OCI-LY3 (cell line): ENCODE measurements at regions not wholly inside any gene's neighbourhood (a gene's known extent, or its start where the extent isn't known, plus 50 kb on each side); places are given as distances from the start of the nearest gene placed in this dataset.

Source experiments
- H2AFZ ChIP-seq: fragments of 200-600, 300-600 bp; shearing (Covaris generic); 2 replicates; pipeline ENCODE4 v1.6.0; 2014; ENCODE audit warnings: antibody characterized with exemption, low read depth, low read length
- H3K27ac ChIP-seq: fragments of 200-600, 300-600 bp; sonication (generic); 2 replicates; pipeline ENCODE4 v1.5.1; 2014; ENCODE audit warnings: mild to moderate bottlenecking, low read length, moderate library complexity, mixed read lengths
- H3K27me3 ChIP-seq: fragments of 200-600, 300-600 bp; sonication (generic); 2 replicates; pipeline ENCODE4 v1.6.1; 2014; ENCODE audit warnings: low read depth, low read length, mixed read lengths
- H3K36me3 ChIP-seq: fragments of 200-600, 300-600 bp; sonication (generic); replicated peaks from 2 replicates; pipeline ENCODE3; 2014; ENCODE audit warnings: low read depth, low read length, mixed read lengths
- H3K4me1 ChIP-seq: fragments of 300-600, 200-600 bp; sonication (generic); 2 replicates; pipeline ENCODE4 v1.6.1; 2014; ENCODE audit warnings: low read length, mixed read lengths
- H3K4me2 ChIP-seq: fragments of 200-600, 300-600 bp; sonication (generic); 2 replicates; pipeline ENCODE4 v1.6.1; 2014; ENCODE audit warnings: low read length, mixed read lengths
- H3K4me3 ChIP-seq: fragments of 300-600, 200-600 bp; sonication (generic); 2 replicates; pipeline ENCODE4 v1.5.1; 2014; ENCODE audit warnings: antibody characterized with exemption, mild to moderate bottlenecking, low read length, moderate library complexity
- H3K79me2 ChIP-seq: fragments of 300-600, 200-600 bp; shearing (Covaris generic); 2 replicates; pipeline ENCODE4 v1.6.1; 2014; ENCODE audit warnings: mild to moderate bottlenecking, low read length, mixed read lengths
- H3K9ac ChIP-seq: fragments of 300-600, 200-600 bp; shearing (Covaris generic); 2 replicates; pipeline ENCODE4 v1.6.0; 2014; ENCODE audit warnings: mild to moderate bottlenecking, low read length, moderate library complexity
- H3K9me3 ChIP-seq: fragments of 200-600, 300-600 bp; shearing (Covaris generic); 2 replicates; pipeline ENCODE4 v1.6.1; 2014; ENCODE audit warnings: low read length, mixed read lengths; ENCODE audit not compliant: insufficient read depth
- H4K20me1 ChIP-seq: fragments of 200-600, 300-600 bp; sonication (generic); 2 replicates; pipeline ENCODE4 v1.6.1; 2016; ENCODE audit warnings: low read length, mixed read lengths; ENCODE audit not compliant: insufficient read depth
- CTCF ChIP-seq: fragments of 200-600, 300-600 bp; sonication (generic); IDR thresholded peaks from 2 replicates; pipeline ENCODE4 v1.5.1; 2014; ENCODE audit warnings: antibody characterized with exemption, low read length, low read depth
- EZH2phosphoT487 ChIP-seq: fragments of 200-600 bp; shearing (Covaris generic); IDR thresholded peaks from 2 replicates; pipeline ENCODE4 v1.6.1; 2018; ENCODE audit warnings: antibody characterized with exemption, mixed run types, low read depth

GRCh38 chrX:150150076-150150779 lies 211.9 kb upstream of the EOLA2 start:
- Histone ChIP-seq H2AFZ (no peak overlapping the region), H3K4me1 (peaks cover 14% of the 10 kb centered on the region), H3K9ac (no peak overlapping the region), H3K4me3 (no peak overlapping the region), H3K27me3 (no peaks in the 10 kb centered on the region), H4K20me1 (no peaks in the 10 kb centered on the region), H3K27ac (no peak overlapping the region), H3K9me3 (no peaks in the 10 kb centered on the region), H3K36me3 (no peaks in the 10 kb centered on the region), H3K79me2 (no peaks in the 10 kb centered on the region), H3K4me2 (no peak overlapping the region)
- TF ChIP-seq EZH2phosphoT487 = no peak
- TF ChIP-seq CTCF = no peak

- Histone ChIP-seq H3K9me3 (no peaks in the 10 kb centered on the region), H3K27ac (no peak overlapping the region), H4K20me1 (no peaks in the 10 kb centered on the region), H3K27me3 (no peaks in the 10 kb centered on the region), H3K4me3 (no peak overlapping the region), H3K4me2 (no peak overlapping the region), H3K36me3 (no peaks in the 10 kb centered on the region), H3K9ac (no peak overlapping the region), H2AFZ (no peak overlapping the region), H3K79me2 (no peaks in the 10 kb centered on the region), H3K4me1 (peaks cover 14% of the 10 kb centered on the region)
- no peak for TF ChIP-seq EZH2phosphoT487
- no peak for TF ChIP-seq CTCF
Measured at GRCh38 chrX:150150780-150151125, 212.4 kb upstream of the MAMLD1 start.

DNA sequence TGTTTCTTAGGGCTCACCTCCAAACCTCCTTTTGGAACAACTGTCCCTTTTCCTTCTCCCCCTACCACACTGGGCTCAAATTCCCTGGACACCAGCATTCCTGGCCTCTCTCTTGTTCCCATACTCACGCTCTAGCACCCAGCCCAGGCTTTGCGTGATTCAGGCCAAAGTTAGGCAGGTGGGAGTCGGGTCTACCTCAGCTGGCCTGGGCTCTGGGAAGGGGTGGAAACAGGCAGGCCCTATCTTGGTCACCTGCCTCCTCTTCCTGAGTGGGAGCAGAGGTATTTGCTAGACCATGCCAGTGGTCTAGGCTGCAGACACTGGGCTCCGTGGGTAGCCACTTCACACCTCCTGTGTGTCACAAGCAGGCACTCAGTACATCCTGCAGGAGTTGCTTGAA lies 211.1 kb upstream of the MAMLD1 start:
- no peak overlapping the region for H2AFZ ChIP-seq
- no peaks in the 10 kb centered on the region for H3K9me3 ChIP-seq
- no peaks in the 10 kb centered on the region for H3K36me3 ChIP-seq
- no peaks in the 10 kb centered on the region for H4K20me1 ChIP-seq
- H3K79me2 ChIP-seq = no peaks in the 10 kb centered on the region
- no peak overlapping the region for H3K27ac ChIP-seq
- H3K27me3 ChIP-seq = no peaks in the 10 kb centered on the region
- no peak overlapping the region for H3K9ac ChIP-seq
- no peak for TF ChIP-seq EZH2phosphoT487
- TF ChIP-seq CTCF = no peak
- H3K4me3 ChIP-seq = no peak overlapping the region
- H3K4me1 ChIP-seq = 0 out of 2 replicates have a peak, but pooled peaks cover 1% of the 10 kb centered on the region
- H3K4me2 ChIP-seq = no peak overlapping the region

GRCh38 chrX:150152546-150152945 lies 210.6 kb upstream of the MAMLD1 start:
- Histone ChIP-seq H3K9ac (no peak overlapping the region), H4K20me1 (no peaks in the 10 kb centered on the region), H3K27me3 (no peaks in the 10 kb centered on the region), H3K27ac (no peak overlapping the region), H2AFZ (no peak overlapping the region), H3K4me2 (no peak overlapping the region), H3K4me1 (no peaks in the 10 kb centered on the region), H3K36me3 (no peaks in the 10 kb centered on the region), H3K9me3 (no peaks in the 10 kb centered on the region), H3K79me2 (no peaks in the 10 kb centered on the region), H3K4me3 (no peak overlapping the region)
- no peak for TF ChIP-seq CTCF
- TF ChIP-seq EZH2phosphoT487 = no peak
